ENCODE measurements at regions not wholly inside any gene's neighbourhood (a gene's known extent, or its start where the extent isn't known, plus 50 kb on each side); places are given as distances from the start of the nearest gene placed in this dataset.

DNA sequence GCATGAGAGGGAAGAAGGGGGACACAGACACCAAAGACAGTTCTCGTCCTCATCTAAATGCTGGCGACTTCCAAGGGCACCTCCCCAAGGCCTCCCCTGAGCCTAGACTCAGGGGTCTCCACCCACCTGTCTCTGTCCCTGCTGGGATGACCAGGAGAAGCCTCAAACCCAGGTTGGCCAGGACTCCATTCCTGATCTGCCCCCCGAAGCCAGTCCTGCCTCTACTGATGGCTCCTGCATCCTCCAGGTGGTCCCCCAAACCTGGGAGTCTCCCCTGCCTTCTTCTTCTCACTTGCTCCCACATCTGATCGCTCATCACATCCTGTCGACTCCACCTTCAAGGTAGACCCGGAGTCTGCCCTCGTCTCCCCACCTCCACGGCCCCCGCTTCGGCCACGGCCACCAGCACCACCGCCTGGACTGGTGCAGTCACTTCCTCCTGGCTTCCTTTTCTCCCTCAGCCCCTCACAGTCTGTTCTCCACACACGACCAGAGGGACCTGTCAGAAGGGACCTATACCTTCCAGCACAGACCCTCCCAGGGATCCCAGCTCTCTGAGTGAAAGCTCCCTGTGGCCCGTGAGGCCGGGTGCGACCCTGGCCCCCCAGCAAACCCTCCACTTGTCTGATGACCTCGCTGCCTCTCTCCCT lies 92.1 kb downstream of the CEBPB start:
- H3K27me3 ChIP-seq (ENCODE audit: control insufficient read depth, insufficient read depth, low read length): no peaks in the 10 kb centered on the region
- no peaks in the 10 kb centered on the region for H3K36me3 ChIP-seq (ENCODE audit: control insufficient read depth, insufficient read depth, low read length)
- H3K9me3 ChIP-seq (ENCODE audit: control insufficient read depth, low read depth, low read length): no peaks in the 10 kb centered on the region
- WGBS (ENCODE audit: insufficient coverage, low lambda C conversion rate): no CpG with 5 or more reads among the region's 17 CpGs
- peaks cover 3% of the 10 kb centered on the region for H3K4me1 ChIP-seq (ENCODE audit: control insufficient read depth, insufficient read depth, low read length)
- H3K27ac ChIP-seq (ENCODE audit: low read length): no peak overlapping the region
- no peak for DNase-seq
- no peak overlapping the region for H3K4me3 ChIP-seq (ENCODE audit: low read length)

GRCh38 chr20:50283370-50283769 lies 92.7 kb downstream of the CEBPB start:
- Histone ChIP-seq H3K27me3 (ENCODE audit: control insufficient read depth, insufficient read depth, low read length) (no peaks in the 10 kb centered on the region), H3K27ac (ENCODE audit: low read length) (no peak overlapping the region), H3K4me1 (ENCODE audit: control insufficient read depth, insufficient read depth, low read length) (peaks cover 3% of the 10 kb centered on the region), H3K4me3 (ENCODE audit: low read length) (no peak overlapping the region), H3K9me3 (ENCODE audit: control insufficient read depth, low read depth, low read length) (no peaks in the 10 kb centered on the region), H3K36me3 (ENCODE audit: control insufficient read depth, insufficient read depth, low read length) (no peaks in the 10 kb centered on the region)
- WGBS (ENCODE audit: insufficient coverage, low lambda C conversion rate): no CpG with 5 or more reads among the region's 7 CpGs
- DNase-seq: no peak

GRCh38 chr20:50283922-50284810 lies 93.5 kb downstream of the CEBPB start:
- Histone ChIP-seq H3K27me3 (ENCODE audit: control insufficient read depth, insufficient read depth, low read length) (no peaks in the 10 kb centered on the region), H3K9me3 (ENCODE audit: control insufficient read depth, low read depth, low read length) (no peaks in the 10 kb centered on the region), H3K36me3 (ENCODE audit: control insufficient read depth, insufficient read depth, low read length) (no peaks in the 10 kb centered on the region), H3K4me1 (ENCODE audit: control insufficient read depth, insufficient read depth, low read length) (no peaks in the 10 kb centered on the region), H3K4me3 (ENCODE audit: low read length) (no peak overlapping the region), H3K27ac (ENCODE audit: low read length) (no peak overlapping the region)
- WGBS (ENCODE audit: insufficient coverage, low lambda C conversion rate): no CpG with 5 or more reads among the region's 24 CpGs
- DNase-seq: no peak

DNA sequence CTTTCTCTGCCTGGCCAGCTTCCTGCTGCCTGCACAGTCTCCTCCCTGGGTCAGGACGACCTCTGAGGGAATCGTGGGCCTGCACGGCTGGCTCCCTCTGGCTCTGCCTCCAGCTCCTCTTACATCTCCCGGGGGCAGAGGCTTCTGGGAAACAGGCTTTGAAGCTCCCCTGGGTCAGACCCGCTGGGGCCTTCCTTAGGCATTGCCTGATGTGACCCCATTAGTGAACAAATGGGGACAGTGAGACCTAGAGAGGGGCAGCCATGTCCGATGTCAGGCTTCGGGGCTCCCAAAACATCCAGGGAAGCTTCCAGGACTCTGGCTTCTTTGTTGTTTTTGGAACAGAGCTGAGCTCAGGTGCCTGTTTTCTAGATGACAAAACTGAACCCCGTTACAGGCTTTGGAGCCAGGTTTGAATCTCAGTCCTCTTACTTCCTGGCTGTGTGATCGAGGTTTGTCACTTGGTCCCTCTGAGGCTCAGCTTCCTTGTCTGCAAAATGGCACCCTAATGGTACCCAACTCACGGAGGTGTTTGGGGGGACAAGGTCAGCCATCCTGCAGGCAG lies 94.3 kb downstream of the CEBPB start:
- no CpG with 5 or more reads among the region's 10 CpGs for WGBS (ENCODE audit: insufficient coverage, low lambda C conversion rate)
- no peaks in the 10 kb centered on the region for H3K27me3 ChIP-seq (ENCODE audit: control insufficient read depth, insufficient read depth, low read length)
- no peak overlapping the region for H3K4me3 ChIP-seq (ENCODE audit: low read length)
- H3K36me3 ChIP-seq (ENCODE audit: control insufficient read depth, insufficient read depth, low read length): no peaks in the 10 kb centered on the region
- no peaks in the 10 kb centered on the region for H3K9me3 ChIP-seq (ENCODE audit: control insufficient read depth, low read depth, low read length)
- H3K4me1 ChIP-seq (ENCODE audit: control insufficient read depth, insufficient read depth, low read length): no peaks in the 10 kb centered on the region
- no peak for DNase-seq
- peak overlapping the region; percentile 4 for H3K27ac ChIP-seq (ENCODE audit: low read length)

GRCh38 chr20:50285376-50286173 lies 94.9 kb downstream of the CEBPB start:
- Histone ChIP-seq H3K36me3 (ENCODE audit: control insufficient read depth, insufficient read depth, low read length) (no peaks in the 10 kb centered on the region), H3K4me3 (ENCODE audit: low read length) (no peak overlapping the region), H3K27ac (ENCODE audit: low read length) (peak overlapping the region; percentile 44), H3K9me3 (ENCODE audit: control insufficient read depth, low read depth, low read length) (no peaks in the 10 kb centered on the region), H3K4me1 (ENCODE audit: control insufficient read depth, insufficient read depth, low read length) (no peaks in the 10 kb centered on the region), H3K27me3 (ENCODE audit: control insufficient read depth, insufficient read depth, low read length) (no peaks in the 10 kb centered on the region)
- 64% methylated on average over 3 of the region's 21 CpGs for WGBS (ENCODE audit: insufficient coverage, low lambda C conversion rate)
- DNase-seq: no peak

GRCh38 chr20:50286174-50286511 lies 95.5 kb downstream of the CEBPB start:
- WGBS (ENCODE audit: insufficient coverage, low lambda C conversion rate): 100% methylated on average over 1 of the region's 9 CpGs
- Histone ChIP-seq H3K27ac (ENCODE audit: low read length) (peak overlapping the region; percentile 44), H3K4me1 (ENCODE audit: control insufficient read depth, insufficient read depth, low read length) (no peaks in the 10 kb centered on the region), H3K36me3 (ENCODE audit: control insufficient read depth, insufficient read depth, low read length) (no peaks in the 10 kb centered on the region), H3K9me3 (ENCODE audit: control insufficient read depth, low read depth, low read length) (no peaks in the 10 kb centered on the region), H3K27me3 (ENCODE audit: control insufficient read depth, insufficient read depth, low read length) (no peaks in the 10 kb centered on the region), H3K4me3 (ENCODE audit: low read length) (no peak overlapping the region)
- DNase-seq: no peak

DNA sequence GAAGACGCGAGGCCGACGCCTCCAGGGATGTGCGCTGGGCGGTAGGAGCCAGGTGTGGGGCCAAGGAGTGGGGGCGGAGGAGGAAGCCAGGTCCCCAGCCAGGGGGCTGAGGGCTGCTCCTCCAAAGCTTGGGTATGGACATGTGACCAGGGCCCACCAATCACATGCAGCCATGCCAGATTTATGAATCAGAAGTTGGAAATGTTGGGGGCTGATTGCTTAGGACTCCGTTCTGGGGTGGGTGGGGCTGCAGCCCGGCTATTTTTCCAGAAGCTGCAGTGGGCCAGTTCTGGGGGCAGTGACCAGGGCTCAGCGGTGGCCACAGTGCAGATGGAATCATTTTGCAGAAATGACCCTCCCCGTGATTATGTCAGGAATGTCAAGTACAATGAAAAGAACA lies 96.0 kb downstream of the CEBPB start:
- no peaks in the 10 kb centered on the region for H3K4me1 ChIP-seq (ENCODE audit: control insufficient read depth, insufficient read depth, low read length)
- no peaks in the 10 kb centered on the region for H3K9me3 ChIP-seq (ENCODE audit: control insufficient read depth, low read depth, low read length)
- no peak overlapping the region for H3K4me3 ChIP-seq (ENCODE audit: low read length)
- no peaks in the 10 kb centered on the region for H3K27me3 ChIP-seq (ENCODE audit: control insufficient read depth, insufficient read depth, low read length)
- WGBS (ENCODE audit: insufficient coverage, low lambda C conversion rate): no CpG with 5 or more reads among the region's 11 CpGs
- no peak for DNase-seq
- H3K27ac ChIP-seq (ENCODE audit: low read length): peak overlapping the region; percentile 44
- H3K36me3 ChIP-seq (ENCODE audit: control insufficient read depth, insufficient read depth, low read length): no peaks in the 10 kb centered on the region

GRCh38 chr20:50287512-50287911 lies 96.9 kb downstream of the CEBPB start:
- no peak for DNase-seq
- H3K4me3 ChIP-seq (ENCODE audit: low read length): no peak overlapping the region
- H3K36me3 ChIP-seq (ENCODE audit: control insufficient read depth, insufficient read depth, low read length): no peaks in the 10 kb centered on the region
- peaks cover 5% of the 10 kb centered on the region for H3K4me1 ChIP-seq (ENCODE audit: control insufficient read depth, insufficient read depth, low read length)
- no peak overlapping the region for H3K27ac ChIP-seq (ENCODE audit: low read length)
- no peaks in the 10 kb centered on the region for H3K9me3 ChIP-seq (ENCODE audit: control insufficient read depth, low read depth, low read length)
- no peaks in the 10 kb centered on the region for H3K27me3 ChIP-seq (ENCODE audit: control insufficient read depth, insufficient read depth, low read length)
- 80% methylated on average over 1 of the region's 4 CpGs for WGBS (ENCODE audit: insufficient coverage, low lambda C conversion rate)

GRCh38 chr20:50288128-50288623 lies 97.5 kb downstream of the CEBPB start:
- WGBS (ENCODE audit: insufficient coverage, low lambda C conversion rate): no CpG with 5 or more reads among the region's 6 CpGs
- H3K27ac ChIP-seq (ENCODE audit: low read length): no peak overlapping the region
- no peaks in the 10 kb centered on the region for H3K27me3 ChIP-seq (ENCODE audit: control insufficient read depth, insufficient read depth, low read length)
- DNase-seq: no peak
- no peaks in the 10 kb centered on the region for H3K9me3 ChIP-seq (ENCODE audit: control insufficient read depth, low read depth, low read length)
- H3K4me1 ChIP-seq (ENCODE audit: control insufficient read depth, insufficient read depth, low read length): peaks cover 12% of the 10 kb centered on the region
- H3K36me3 ChIP-seq (ENCODE audit: control insufficient read depth, insufficient read depth, low read length): no peaks in the 10 kb centered on the region
- no peak overlapping the region for H3K4me3 ChIP-seq (ENCODE audit: low read length)

- WGBS (ENCODE audit: insufficient coverage, low lambda C conversion rate): 100% methylated on average over 1 of the region's 10 CpGs
- peaks cover 16% of the 10 kb centered on the region for H3K4me1 ChIP-seq (ENCODE audit: control insufficient read depth, insufficient read depth, low read length)
- H3K4me3 ChIP-seq (ENCODE audit: low read length): no peak overlapping the region
These were observed 99.0 kb downstream of the CEBPB start for GRCh38 chr20:50289581-50289980.

More at GRCh38 chr20:50289581-50289980, 99.0 kb downstream of the CEBPB start:
- Histone ChIP-seq H3K9me3 (ENCODE audit: control insufficient read depth, low read depth, low read length) (no peaks in the 10 kb centered on the region), H3K27me3 (ENCODE audit: control insufficient read depth, insufficient read depth, low read length) (no peaks in the 10 kb centered on the region), H3K27ac (ENCODE audit: low read length) (no peak overlapping the region), H3K36me3 (ENCODE audit: control insufficient read depth, insufficient read depth, low read length) (no peaks in the 10 kb centered on the region)
- no peak for DNase-seq

Measured in large intestine (tissue), 3 donors.